Sigmoid colon (tissue), 6 donors: ENCODE measurements at regions not wholly inside any gene's neighbourhood (a gene's known extent, or its start where the extent isn't known, plus 50 kb on each side); places are given as distances from the start of the nearest gene placed in this dataset.
"Not testable (repeated sequence)": the region's sequence is repeated elsewhere in the genome, so short reads cannot be mapped to it uniquely, and the experiment has no call there.

Source experiments
- DNase-seq: peaks from one replicate; pipeline ENCODE4 v3.0.0-alpha.2; 2019
- H3K27ac ChIP-seq, 4 donors: fragments of 200-600 bp; sonication (generic); one replicate each; pipeline ENCODE4 v1.5.1; 2016 to 2019; ENCODE audit warnings: mild to moderate bottlenecking in 1 of 4
- H3K27me3 ChIP-seq, 3 donors: fragments of 200-600 bp; sonication (generic); one replicate each; pipeline ENCODE4 v1.5.1; 2019; ENCODE audit warnings: mild to moderate bottlenecking in 1 of 3
- H3K36me3 ChIP-seq, 4 donors: fragments of 200-600 bp; sonication (generic); one replicate each; pipeline ENCODE4 v1.5.1; 2016 to 2019
- H3K4me1 ChIP-seq, 4 donors: fragments of 200-600 bp; sonication (generic); one replicate each; pipeline ENCODE4 v1.5.1; 2017 to 2019
- H3K4me3 ChIP-seq, 4 donors: fragments of 200-600 bp; sonication (generic); one replicate each; pipeline ENCODE4 v1.5.1; 2017 to 2019; ENCODE audit warnings: mild to moderate bottlenecking in 2 of 4, moderate library complexity in 1 of 4
- H3K9me3 ChIP-seq, 4 donors: fragments of 200-600 bp in 3 of 4; sonication (generic) in 3 of 4; one replicate each; pipeline versions ENCODE4 v1.5.1 to v1.6.1; 2013 to 2019
- CTCF ChIP-seq, 4 experiments: fragments of 450-650 bp in 3 of 4; fragments of 200-600 bp in 1 of 4; IDR thresholded peaks; one replicate each; pipeline ENCODE4 v1.5.1; 2016 to 2019; ENCODE audit warnings: antibody characterized with exemption in 4 of 4, mild to moderate bottlenecking in 3 of 4, moderate library complexity in 2 of 4
- EP300 ChIP-seq, 4 donors: sonication (generic); formaldehyde crosslinking; IDR thresholded peaks; one replicate each; pipeline ENCODE4 v1.6.1; 2017; ENCODE audit warnings: antibody characterized with exemption in 4 of 4
- POLR2A ChIP-seq, 2 donors: fragments of 450-650 bp; IDR thresholded peaks; one replicate each; pipeline ENCODE4 v1.6.1; 2016; ENCODE audit warnings: antibody characterized with exemption in 2 of 2, mild to moderate bottlenecking in 2 of 2, moderate library complexity in 2 of 2
- POLR2AphosphoS5 ChIP-seq, 4 donors: sonication (generic); formaldehyde crosslinking; IDR thresholded peaks; one replicate each; pipeline ENCODE4 v1.6.1; 2017; ENCODE audit warnings: antibody characterized with exemption in 4 of 4
- WGBS, 2 donors: extraction: QIAGEN DNeasy Blood & Tissue Kit; methylation state at CpG; one replicate each; pipeline ENCODE4 v1.1.7; 2013; 5-methylcytosine and 5-hydroxymethylcytosine counted together
- intact Hi-C: fragments of 100-400 bp; cut with DNase I; formaldehyde crosslinking; loops from one replicate; pipeline ENCODE4 v1.15.1; 2023
- donor health status: healthy with polysubstance abuse.
- donor health status: healthy.

GRCh38 chr3:174583396-174583795 is 275.7 kb upstream of the NAALADL2 start:
- Histone ChIP-seq H3K36me3 (no peaks in the 10 kb centered on the region), H3K27me3 (no peaks in the 10 kb centered on the region), H3K27ac (no peak overlapping the region), H3K4me1 (no peaks in the 10 kb centered on the region), H3K4me3 (no peak overlapping the region), H3K9me3 (no peaks in the 10 kb centered on the region)
- intact Hi-C loops, result no loop called here
- no peak for DNase-seq
- WGBS, 2 donors, result 16 to 63% methylated on average over 1 of the region's 1 CpG
- no peak for TF ChIP-seq POLR2A (IDR thresholded peaks at IDR 0.05)

- H3K36me3 ChIP-seq, intact Hi-C loops, H3K4me1 ChIP-seq, H3K9me3 ChIP-seq, H3K27me3 ChIP-seq, DNase-seq, H3K4me3 ChIP-seq, H3K27ac ChIP-seq: not testable (repeated sequence)
- WGBS, 2 donors, result 93 to 95% methylated on average over 1 of the region's 1 CpG
Measured at GRCh38 chr3:174587137-174587536, 272.0 kb upstream of the NAALADL2 start.

GRCh38 chr3:174596447-174596982 is 262.6 kb upstream of the NAALADL2 start:
- Histone ChIP-seq H3K27me3 (no peaks in the 10 kb centered on the region), H3K27ac (no peak overlapping the region), H3K4me1 (no peaks in the 10 kb centered on the region), H3K36me3 (no peaks in the 10 kb centered on the region), H3K4me3 (no peak overlapping the region), H3K9me3 (no peaks in the 10 kb centered on the region)
- WGBS, 2 donors, result 28 to 87% methylated on average over 2 of the region's 2 CpGs
- intact Hi-C loops, result no loop called here
- no peak for DNase-seq
- TF ChIP-seq EP300 (IDR thresholded peaks at IDR 0.05), result no peak

- H3K27ac ChIP-seq, result no peak overlapping the region
- no peaks in the 10 kb centered on the region for H3K27me3 ChIP-seq
- H3K4me1 ChIP-seq, result no peaks in the 10 kb centered on the region
- no peaks in the 10 kb centered on the region for H3K9me3 ChIP-seq
- H3K36me3 ChIP-seq, result no peaks in the 10 kb centered on the region
- no peak for DNase-seq
- intact Hi-C loops, result no loop called here
- 72 to 86% methylated on average over 4 of the region's 4 CpGs for WGBS, 2 donors
- TF ChIP-seq EP300 (IDR thresholded peaks at IDR 0.05) (no peak), POLR2AphosphoS5 (IDR thresholded peaks at IDR 0.05) (no peak), POLR2A (IDR thresholded peaks at IDR 0.05) (no peak)
- no peak overlapping the region for H3K4me3 ChIP-seq
Measured at GRCh38 chr3:174598885-174599439, 260.2 kb upstream of the NAALADL2 start.

- H3K27ac ChIP-seq, result no peak overlapping the region
- no peaks in the 10 kb centered on the region for H3K9me3 ChIP-seq
- no peaks in the 10 kb centered on the region for H3K36me3 ChIP-seq
- H3K4me1 ChIP-seq, result no peaks in the 10 kb centered on the region
- TF ChIP-seq POLR2AphosphoS5 (IDR thresholded peaks at IDR 0.05) (no peak), CTCF (IDR thresholded peaks at IDR 0.05) (no peak), POLR2A (IDR thresholded peaks at IDR 0.05) (no peak), EP300 (IDR thresholded peaks at IDR 0.05) (no peak)
- WGBS, 2 donors, result 69 to 87% methylated on average over 1 of the region's 1 CpG
- H3K4me3 ChIP-seq, result no peak overlapping the region
- H3K27me3 ChIP-seq, result no peaks in the 10 kb centered on the region
- no peak for DNase-seq
- intact Hi-C loops, result no loop called here
Measured at GRCh38 chr3:174613173-174613572, 246.0 kb upstream of the NAALADL2 start.

- DNase-seq, result no peak
- Histone ChIP-seq H3K27ac (no peak overlapping the region), H3K36me3 (no peaks in the 10 kb centered on the region), H3K4me1 (peaks cover 0 to 2% (median 0%) of the 10 kb centered on the region in 4 donors), H3K4me3 (no peak overlapping the region), H3K9me3 (no peaks in the 10 kb centered on the region), H3K27me3 (no peaks in the 10 kb centered on the region)
- intact Hi-C loops, result no loop called here
- no peak for TF ChIP-seq CTCF (IDR thresholded peaks at IDR 0.05)
- TF ChIP-seq EP300 (IDR thresholded peaks at IDR 0.05), result no peak
- no peak for TF ChIP-seq POLR2AphosphoS5 (IDR thresholded peaks at IDR 0.05)
- TF ChIP-seq POLR2A (IDR thresholded peaks at IDR 0.05), result no peak
- 74 to 84% methylated on average over 2 of the region's 2 CpGs for WGBS, 2 donors
Measured at GRCh38 chr3:174614036-174614435, 245.1 kb upstream of the NAALADL2 start.
